ENCODE measurements at regions not wholly inside any gene's neighbourhood (a gene's known extent, or its start where the extent isn't known, plus 50 kb on each side); places are given as distances from the start of the nearest gene placed in this dataset.
A peak's percentile ranks its signal among the peaks of the same experiment; 100 is the strongest.

- DNase-seq (ENCODE audit: extremely low spot score): no peak
- ChIA-PET CTCF (no interaction called here), POLR2A (no interaction called here)
- no peak for TF ChIP-seq CTCF (IDR thresholded peaks at IDR 0.05; ENCODE audit: control extremely low read depth, extremely low read depth, low read depth, missing control alignments)
Measured at GRCh38 chrY:15446861-15447260, 922.5 kb downstream of the NLGN4Y start.

- POLR2A ChIA-PET: no interaction called here
- no peak for DNase-seq (ENCODE audit: extremely low spot score)
- TF ChIP-seq CTCF (IDR thresholded peaks at IDR 0.05; ENCODE audit: control extremely low read depth, extremely low read depth, low read depth, missing control alignments): no peak
- CTCF ChIA-PET: no interaction called here
Measured at GRCh38 chrY:15447959-15448358, 923.6 kb downstream of the NLGN4Y start.

- TF ChIP-seq CTCF (IDR thresholded peaks at IDR 0.05; ENCODE audit: control extremely low read depth, extremely low read depth, low read depth, missing control alignments): no peak
- POLR2A ChIA-PET: no interaction called here
- CTCF ChIA-PET: no interaction called here
- no peak for DNase-seq (ENCODE audit: extremely low spot score)
Measured at GRCh38 chrY:15455133-15455937, 931.0 kb downstream of the NLGN4Y start.

GRCh38 chrY:15455980-15456469, 931.7 kb downstream of the NLGN4Y start:
- ChIA-PET CTCF (no interaction called here), POLR2A (no interaction called here)
- DNase-seq (ENCODE audit: extremely low spot score): peak; percentile 29
- no peak for TF ChIP-seq CTCF (IDR thresholded peaks at IDR 0.05; ENCODE audit: control extremely low read depth, extremely low read depth, low read depth, missing control alignments)

- CTCF ChIA-PET: no interaction called here
- TF ChIP-seq CTCF (IDR thresholded peaks at IDR 0.05; ENCODE audit: control extremely low read depth, extremely low read depth, low read depth, missing control alignments): no peak
- DNase-seq (ENCODE audit: extremely low spot score): peak; percentile 0
- POLR2A ChIA-PET: no interaction called here
Measured at GRCh38 chrY:15456491-15456890, 932.2 kb downstream of the NLGN4Y start.

GRCh38 chrY:15457682-15458081, 933.4 kb downstream of the NLGN4Y start:
- no peak for TF ChIP-seq CTCF (IDR thresholded peaks at IDR 0.05; ENCODE audit: control extremely low read depth, extremely low read depth, low read depth, missing control alignments)
- CTCF ChIA-PET: interaction anchor here (1.0 kb wide), 1 partner anchor 16 kb away, joined by 3 read pairs; no protein-coding TSS in a partner anchor
- no peak for DNase-seq (ENCODE audit: extremely low spot score)
- POLR2A ChIA-PET: no interaction called here
